ENCODE measurements at regions not wholly inside any gene's neighbourhood (a gene's known extent, or its start where the extent isn't known, plus 50 kb on each side); places are given as distances from the start of the nearest gene placed in this dataset.

GRCh38 chr14:85479306-85479705 is 50.6 kb upstream of the FLRT2 start:
- Mint-ChIP-seq H3K36me3 (ENCODE audit: insufficient read depth, unreplicated experiment) (no peaks in the 10 kb centered on the region), H3K27ac (ENCODE audit: unreplicated experiment) (no peak overlapping the region), H3K27me3 (ENCODE audit: insufficient read depth, unreplicated experiment) (no peaks in the 10 kb centered on the region), H3K9me3 (ENCODE audit: unreplicated experiment) (no peaks in the 10 kb centered on the region), H3K4me1 (ENCODE audit: low read depth, unreplicated experiment) (peaks cover 35% of the 10 kb centered on the region), H3K4me3 (ENCODE audit: unreplicated experiment) (no peak overlapping the region)
- Histone ChIP-seq H3K27me3 (replicated peaks; ENCODE audit: control insufficient read depth, insufficient read depth, low read length) (no peaks in the 10 kb centered on the region), H3K4me3 (ENCODE audit: low read depth, low read length) (no peak overlapping the region), H3K36me3 (ENCODE audit: control insufficient read depth, insufficient read depth, low read length) (no peaks in the 10 kb centered on the region), H3K9me3 (no peaks in the 10 kb centered on the region), H3K4me1 (peaks cover 37% of the 10 kb centered on the region)
- intact Hi-C loops (cut with micrococcal nuclease; ENCODE audit: unreplicated experiment): no loop called here
- no peak for DNase-seq
- CTCF ChIA-PET: no interaction called here
- POLR2A ChIA-PET: no interaction called here
- no peak for TF ChIP-seq CTCF (IDR thresholded peaks at IDR 0.05; ENCODE audit: insufficient read depth in 1 of 2, low read depth in 1 of 2, low read length in 1 of 2, severe bottlenecking in 1 of 2, unreplicated experiment in 1 of 2)
- BruUV-seq (replicated peaks): no TSS peak

- POLR2A ChIA-PET: no interaction called here
- no peak for TF ChIP-seq CTCF (IDR thresholded peaks at IDR 0.05; ENCODE audit: insufficient read depth in 1 of 2, low read depth in 1 of 2, low read length in 1 of 2, severe bottlenecking in 1 of 2, unreplicated experiment in 1 of 2)
- CTCF ChIA-PET: no interaction called here
- no peaks in the 10 kb centered on the region for H3K27me3 ChIP-seq (replicated peaks; ENCODE audit: control insufficient read depth, insufficient read depth, low read length)
- no peaks in the 10 kb centered on the region for H3K36me3 ChIP-seq (ENCODE audit: control insufficient read depth, insufficient read depth, low read length)
- Mint-ChIP-seq H3K36me3 (ENCODE audit: insufficient read depth, unreplicated experiment) (no peaks in the 10 kb centered on the region), H3K27ac (ENCODE audit: unreplicated experiment) (no peak overlapping the region), H3K4me3 (ENCODE audit: unreplicated experiment) (no peak overlapping the region), H3K4me1 (ENCODE audit: low read depth, unreplicated experiment) (peaks cover 37% of the 10 kb centered on the region), H3K9me3 (ENCODE audit: unreplicated experiment) (no peaks in the 10 kb centered on the region), H3K27me3 (ENCODE audit: insufficient read depth, unreplicated experiment) (no peaks in the 10 kb centered on the region)
- no TSS peak for BruUV-seq (replicated peaks)
- intact Hi-C loops (cut with micrococcal nuclease; ENCODE audit: unreplicated experiment): no loop called here
- no peak overlapping the region for H3K4me3 ChIP-seq (ENCODE audit: low read depth, low read length)
- peaks cover 39% of the 10 kb centered on the region for H3K4me1 ChIP-seq
- DNase-seq: no peak
- H3K9me3 ChIP-seq: no peaks in the 10 kb centered on the region
Observed at GRCh38 chr14:85479771-85480170, 50.2 kb upstream of the FLRT2 start.

All from Caco-2 (cell line).